Stimulated activated CD4-positive, alpha-beta T cell treated with anti-CD3 and anti-CD28 coated beads, Interleukin-12 subunit alpha, Interleukin-12 subunit beta, amount 100 ng/mL, for 48 hours (primary cell): ENCODE measurements at regions not wholly inside any gene's neighbourhood (a gene's known extent, or its start where the extent isn't known, plus 50 kb on each side); places are given as distances from the start of the nearest gene placed in this dataset.

ENCODE experiments used
- DNase-seq, 3 donors: peaks; one replicate each; pipeline ENCODE4 v3.0.0-alpha.2; 2020; ENCODE audit warnings: low read depth in 2 of 3, low spot score in 1 of 3

DNA sequence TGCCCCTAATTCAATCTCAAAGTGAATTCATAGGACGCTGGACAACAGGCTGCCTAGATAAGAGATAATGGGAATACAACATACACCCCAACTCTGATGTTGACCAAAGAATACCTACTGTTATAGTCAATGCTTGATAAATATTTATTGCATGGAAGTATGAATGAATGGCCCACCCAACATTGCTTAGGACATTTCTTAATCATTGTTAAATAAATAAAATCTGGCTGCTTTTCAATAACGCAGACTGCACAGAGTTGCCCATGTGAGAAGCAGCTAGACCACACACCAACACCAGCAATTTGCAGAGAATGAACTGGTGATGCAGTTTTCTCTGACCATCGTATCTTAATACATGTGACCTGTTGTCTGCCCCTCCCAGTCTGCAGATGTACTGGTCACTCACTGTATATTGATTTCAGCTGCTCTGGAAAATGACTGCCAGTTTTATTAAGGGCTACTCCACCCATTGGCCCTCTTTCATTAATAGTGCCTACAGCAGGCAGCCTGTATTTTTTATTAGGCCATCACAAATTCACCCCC, 236.2 kb upstream of the WWC1 start:
- no peak for DNase-seq

DNA sequence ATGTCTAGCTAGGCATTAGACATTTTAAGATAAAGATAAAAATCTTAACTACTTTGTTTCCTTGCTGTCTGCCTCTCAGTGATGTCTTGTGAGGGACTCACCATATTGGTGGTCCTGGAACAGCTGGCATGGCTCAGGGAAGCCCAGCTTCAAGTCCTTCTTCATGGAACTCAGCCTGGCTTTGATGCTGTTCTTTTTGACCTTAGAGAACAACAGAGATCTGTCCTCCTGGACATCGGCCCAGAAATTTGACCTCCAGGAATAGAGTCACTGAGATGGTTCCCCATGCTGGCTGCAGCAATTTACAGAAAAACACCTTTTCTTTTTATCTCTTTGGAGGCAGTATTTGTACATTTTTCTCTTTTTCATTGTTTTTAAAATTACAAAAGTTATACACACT, 235.5 kb upstream of the WWC1 start:
- no peak for DNase-seq

- no peak for DNase-seq
Observed at GRCh38 chr5:168056499-168057182, 234.8 kb upstream of the WWC1 start.

GRCh38 chr5:168057905-168058304, 233.5 kb upstream of the WWC1 start:
- DNase-seq: no peak

DNA sequence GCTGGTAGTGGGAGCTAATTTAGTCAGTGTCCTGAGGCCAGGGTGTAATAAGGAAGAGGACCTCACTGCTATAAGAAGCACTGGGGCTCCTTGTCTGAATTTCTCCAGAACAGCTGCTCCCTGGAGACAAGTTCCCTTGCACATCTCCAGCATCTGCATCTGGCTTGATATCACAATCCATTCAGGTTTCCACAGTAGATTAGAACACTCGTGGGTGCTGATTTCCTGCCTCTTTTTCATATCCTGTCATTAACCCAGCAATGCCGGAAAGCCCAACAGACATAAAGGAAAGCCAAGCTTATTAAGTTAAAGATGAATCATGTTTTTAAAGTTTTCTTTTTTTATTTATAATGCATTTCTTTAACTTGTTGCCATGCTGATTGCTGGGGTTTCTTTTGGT, 232.3 kb upstream of the WWC1 start:
- no peak for DNase-seq

DNA sequence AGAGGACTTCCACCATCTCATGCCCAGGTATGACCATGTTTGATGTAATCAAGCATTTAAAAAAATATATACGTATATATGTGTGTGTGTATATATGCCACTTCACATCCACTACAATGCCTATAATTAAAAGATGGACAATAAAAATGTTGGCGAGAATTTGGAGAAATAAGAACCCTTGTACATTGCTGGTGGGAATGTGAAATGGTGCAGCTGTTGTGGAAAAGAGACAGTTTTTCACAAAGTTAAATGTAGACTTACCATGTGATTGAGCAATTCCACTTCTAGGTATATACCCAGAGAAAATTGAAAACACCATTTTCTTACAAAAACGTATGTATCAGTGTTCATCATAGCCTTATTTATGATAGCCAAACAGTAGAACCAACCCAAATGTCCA, 229.2 kb upstream of the WWC1 start:
- no peak for DNase-seq

GRCh38 chr5:168064457-168064856, 227.0 kb upstream of the WWC1 start:
- no peak for DNase-seq

- no peak for DNase-seq
Observed at GRCh38 chr5:168064933-168065622, 226.4 kb upstream of the WWC1 start.

DNA sequence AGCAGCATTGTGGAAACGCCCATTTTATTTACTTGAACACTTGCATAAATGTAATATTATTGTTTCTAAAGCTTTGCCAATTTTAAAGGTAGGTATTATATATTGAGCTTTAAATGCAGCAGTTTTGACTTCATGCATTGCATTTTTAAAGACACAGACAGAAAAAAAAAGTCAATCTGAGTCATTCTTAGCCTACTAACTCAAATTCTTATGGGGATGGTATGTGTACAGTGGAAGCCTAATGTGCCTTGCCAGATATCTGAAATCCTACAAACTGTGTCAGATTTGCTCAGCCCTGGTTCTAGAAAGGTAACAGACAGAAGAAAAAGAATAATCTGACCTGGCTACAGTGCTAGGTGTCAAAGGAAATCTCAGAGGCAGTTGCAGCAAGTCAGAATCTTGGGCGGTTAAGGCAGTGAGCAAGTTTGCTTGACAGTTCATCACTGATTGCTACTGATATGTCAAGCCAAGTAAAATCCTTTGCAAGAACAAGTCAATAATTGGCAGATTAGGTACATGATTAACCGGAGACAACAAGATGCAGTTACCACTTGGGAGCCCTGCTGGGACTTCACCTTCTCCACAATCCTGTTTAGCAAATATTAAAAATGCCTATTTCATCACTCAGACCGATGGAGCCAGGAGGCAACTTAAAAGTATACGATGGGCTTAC, 224.8 kb upstream of the WWC1 start:
- no peak for DNase-seq

DNA sequence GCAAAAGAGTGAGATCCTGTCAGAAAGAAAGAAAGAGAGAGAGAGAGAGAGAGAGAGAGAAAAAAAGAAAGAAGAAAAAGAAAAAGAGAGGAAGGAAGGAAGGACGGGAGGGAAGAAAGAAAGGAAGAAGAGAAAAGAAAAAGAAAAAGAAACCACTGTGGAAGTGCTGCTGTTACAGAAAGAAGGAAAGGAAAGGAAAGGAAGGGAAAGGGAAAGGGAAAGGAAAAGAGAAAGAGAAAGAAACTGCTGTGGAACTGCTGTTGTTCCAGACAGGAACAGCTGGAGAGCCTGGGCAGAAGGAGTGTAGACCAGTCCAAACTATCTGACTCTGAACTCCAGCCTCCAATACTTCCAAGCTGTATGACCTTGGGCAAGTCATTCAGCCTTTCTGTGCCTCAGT, 220.7 kb upstream of the WWC1 start:
- DNase-seq: no peak

- no peak for DNase-seq
Observed at GRCh38 chr5:168072665-168073064, 218.8 kb upstream of the WWC1 start.

DNA sequence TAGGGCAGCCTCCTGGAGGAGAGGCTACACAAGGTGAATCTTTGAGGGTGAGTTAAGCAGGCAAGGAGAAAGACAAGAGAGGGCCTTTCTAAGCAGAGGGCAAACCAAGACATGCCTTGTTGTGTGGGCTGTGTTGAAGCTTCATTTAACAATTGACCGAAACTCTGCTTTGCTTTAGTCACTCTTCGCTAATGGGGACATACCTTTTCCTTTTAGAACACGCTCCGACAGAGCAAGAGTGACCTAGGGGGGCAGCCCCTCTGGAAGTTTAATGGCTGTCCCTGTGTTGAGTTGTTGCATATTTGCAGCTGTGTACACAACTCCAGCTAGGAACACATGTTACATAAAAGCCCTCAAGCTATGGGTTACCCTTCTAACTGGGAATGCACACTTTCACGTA, 218.1 kb upstream of the WWC1 start:
- DNase-seq: no peak

GRCh38 chr5:168073991-168074800, 217.2 kb upstream of the WWC1 start:
- no peak for DNase-seq

DNA sequence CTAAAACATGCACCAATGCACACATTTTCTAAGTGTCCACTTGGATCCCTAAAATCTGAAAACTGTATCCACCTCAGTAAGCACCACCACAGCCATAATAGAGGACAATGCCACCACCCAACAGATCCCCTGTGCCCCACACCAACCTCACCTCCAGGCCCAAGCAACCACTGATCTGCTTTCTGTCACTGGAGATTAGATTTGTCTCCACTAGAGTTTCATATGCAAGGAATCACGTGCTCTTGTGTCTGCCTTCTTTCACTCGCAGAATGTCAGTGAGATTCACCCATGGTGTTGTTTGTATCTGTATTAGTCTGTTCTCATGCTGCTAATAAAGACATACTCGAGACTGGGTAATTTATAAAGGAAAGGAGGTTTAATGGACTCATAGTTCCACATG, 216.1 kb upstream of the WWC1 start:
- no peak for DNase-seq

- peak in 1 of 3 donors; percentile 2 for DNase-seq
Observed at GRCh38 chr5:168076561-168076991, 214.9 kb upstream of the WWC1 start.

GRCh38 chr5:168085261-168086031, 206.0 kb upstream of the WWC1 start:
- DNase-seq: no peak

GRCh38 chr5:168086104-168086610, 205.3 kb upstream of the WWC1 start:
- DNase-seq: no peak

GRCh38 chr5:168086746-168087145, 204.7 kb upstream of the WWC1 start:
- no peak for DNase-seq

GRCh38 chr5:168088410-168089173, 202.9 kb upstream of the WWC1 start:
- DNase-seq: no peak
